ENCODE measurements at regions not wholly inside any gene's neighbourhood (a gene's known extent, or its start where the extent isn't known, plus 50 kb on each side); places are given as distances from the start of the nearest gene placed in this dataset.

- Histone ChIP-seq H3K9me3 (ENCODE audit: low read length) (no peaks in the 10 kb centered on the region), H3K27me3 (ENCODE audit: insufficient read depth, low read length) (no peaks in the 10 kb centered on the region), H3F3A (ENCODE audit: insufficient read depth, low read length) (no peaks in the 10 kb centered on the region), H3K4me1 (ENCODE audit: insufficient read depth, low read length, severe bottlenecking) (no peaks in the 10 kb centered on the region), H2AFZ (ENCODE audit: low read length) (no peak overlapping the region), H3K36me3 (ENCODE audit: insufficient read depth, low read length) (no peaks in the 10 kb centered on the region), H3K4me2 (ENCODE audit: low read length) (no peak overlapping the region), H3K79me2 (ENCODE audit: insufficient read depth, low read length) (no peaks in the 10 kb centered on the region), H3K4me3 (ENCODE audit: low read depth, low read length, poor library complexity, severe bottlenecking) (no peak overlapping the region), H4K20me1 (ENCODE audit: insufficient read depth, low read length) (no peaks in the 10 kb centered on the region), H3K9me2 (ENCODE audit: low read depth, low read length) (no peaks in the 10 kb centered on the region), H3K27ac (ENCODE audit: low read depth, low read length, poor library complexity, severe bottlenecking) (no peak overlapping the region), H3K9ac (ENCODE audit: low read length) (no peak overlapping the region)
- no peak for TF ChIP-seq EZH2 (IDR thresholded peaks at IDR 0.05; ENCODE audit: borderline replicate concordance, low read length)
- no peak for TF ChIP-seq CTCF (IDR thresholded peaks at IDR 0.05; ENCODE audit: low read length)
Measured at GRCh38 chr20:57950764-57951485, 241.1 kb upstream of the PMEPA1 start.

- Histone ChIP-seq H3K36me3 (ENCODE audit: insufficient read depth, low read length) (no peaks in the 10 kb centered on the region), H3K9ac (ENCODE audit: low read length) (no peak overlapping the region), H3K4me3 (ENCODE audit: low read depth, low read length, poor library complexity, severe bottlenecking) (no peak overlapping the region), H3K4me2 (ENCODE audit: low read length) (no peak overlapping the region), H3K27ac (ENCODE audit: low read depth, low read length, poor library complexity, severe bottlenecking) (no peak overlapping the region), H2AFZ (ENCODE audit: low read length) (no peak overlapping the region), H3K79me2 (ENCODE audit: insufficient read depth, low read length) (no peaks in the 10 kb centered on the region), H3K9me2 (ENCODE audit: low read depth, low read length) (no peaks in the 10 kb centered on the region), H3F3A (ENCODE audit: insufficient read depth, low read length) (no peaks in the 10 kb centered on the region), H3K27me3 (ENCODE audit: insufficient read depth, low read length) (0 out of 2 replicates have a peak, but pooled peaks cover 2% of the 10 kb centered on the region), H4K20me1 (ENCODE audit: insufficient read depth, low read length) (no peaks in the 10 kb centered on the region), H3K4me1 (ENCODE audit: insufficient read depth, low read length, severe bottlenecking) (no peaks in the 10 kb centered on the region), H3K9me3 (ENCODE audit: low read length) (no peaks in the 10 kb centered on the region)
- TF ChIP-seq CTCF (IDR thresholded peaks at IDR 0.05; ENCODE audit: low read length) (no peak), EZH2 (IDR thresholded peaks at IDR 0.05; ENCODE audit: borderline replicate concordance, low read length) (no peak)
Measured at GRCh38 chr20:57948180-57948955, 238.6 kb upstream of the PMEPA1 start.

- Histone ChIP-seq H3K4me3 (ENCODE audit: low read depth, low read length, poor library complexity, severe bottlenecking) (no peak overlapping the region), H3K79me2 (ENCODE audit: insufficient read depth, low read length) (no peaks in the 10 kb centered on the region), H3F3A (ENCODE audit: insufficient read depth, low read length) (no peaks in the 10 kb centered on the region), H3K4me1 (ENCODE audit: insufficient read depth, low read length, severe bottlenecking) (no peaks in the 10 kb centered on the region), H2AFZ (ENCODE audit: low read length) (no peak overlapping the region), H3K4me2 (ENCODE audit: low read length) (no peak overlapping the region), H3K27me3 (ENCODE audit: insufficient read depth, low read length) (0 out of 2 replicates have a peak, but pooled peaks cover 2% of the 10 kb centered on the region), H3K36me3 (ENCODE audit: insufficient read depth, low read length) (no peaks in the 10 kb centered on the region), H3K9me3 (ENCODE audit: low read length) (no peaks in the 10 kb centered on the region), H4K20me1 (ENCODE audit: insufficient read depth, low read length) (no peaks in the 10 kb centered on the region), H3K27ac (ENCODE audit: low read depth, low read length, poor library complexity, severe bottlenecking) (no peak overlapping the region), H3K9me2 (ENCODE audit: low read depth, low read length) (no peaks in the 10 kb centered on the region), H3K9ac (ENCODE audit: low read length) (no peak overlapping the region)
- no peak for TF ChIP-seq CTCF (IDR thresholded peaks at IDR 0.05; ENCODE audit: low read length)
- no peak for TF ChIP-seq EZH2 (IDR thresholded peaks at IDR 0.05; ENCODE audit: borderline replicate concordance, low read length)
Measured at GRCh38 chr20:57947421-57948179, 237.8 kb upstream of the PMEPA1 start.

Measured in OCI-LY1 (cell line).